ENCODE measurements at regions not wholly inside any gene's neighbourhood (a gene's known extent, or its start where the extent isn't known, plus 50 kb on each side); places are given as distances from the start of the nearest gene placed in this dataset.

DNA sequence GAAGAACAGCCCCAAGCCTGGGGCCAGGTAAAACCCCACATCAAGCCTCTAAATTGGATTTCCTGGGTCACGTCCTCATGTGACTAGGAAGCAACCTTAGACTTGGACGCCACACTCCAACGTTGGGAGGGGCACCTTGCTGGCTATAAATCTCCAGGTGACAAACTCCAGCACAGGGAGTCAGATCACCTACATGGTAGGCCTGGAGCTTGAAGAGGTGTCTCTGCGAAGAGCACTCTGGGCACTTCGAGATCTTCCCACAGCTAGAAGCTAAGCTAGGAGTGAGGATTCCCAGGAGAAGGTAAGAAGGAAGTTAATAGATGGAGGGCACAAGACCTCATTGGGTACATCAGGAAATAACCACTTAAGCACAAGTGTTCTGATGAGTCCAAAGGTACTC, 77.1 kb upstream of the GNAZ start:
- H2AK5ac ChIP-seq (ENCODE audit: low read length) = no peak overlapping the region
- no peak for DNase-seq
- H3K79me1 ChIP-seq (ENCODE audit: low read length) = no peaks in the 10 kb centered on the region
- H2BK5ac ChIP-seq (ENCODE audit: low read depth, low read length, poor library complexity) = no peak overlapping the region
- no peak overlapping the region for H2BK120ac ChIP-seq (ENCODE audit: insufficient read depth, low read length, poor library complexity)
- H3K18ac ChIP-seq (ENCODE audit: low read length) = no peak overlapping the region
- H4K12ac ChIP-seq (ENCODE audit: low read depth, low read length) = no peak overlapping the region
- no CpG with 5 or more reads among the region's 5 CpGs for WGBS (ENCODE audit: extremely low coverage, insufficient coverage, insufficient read length)
- no peak overlapping the region for H4K8ac ChIP-seq (ENCODE audit: low read depth, low read length)
- H3K4me1 ChIP-seq (ENCODE audit: control insufficient read depth in 1 of 2, insufficient read depth in 2 of 2, low read length in 2 of 2) = no peaks in the 10 kb centered on the region
- H3K27me3 ChIP-seq (ENCODE audit: insufficient read depth, low read length) = no peaks in the 10 kb centered on the region
- no peak overlapping the region for H2BK12ac ChIP-seq (ENCODE audit: low read length)
- no peak overlapping the region for H4K91ac ChIP-seq (ENCODE audit: low read depth, low read length)
- H3K27ac ChIP-seq (ENCODE audit: low read depth, low read length) = no peak overlapping the region
- H3K36me3 ChIP-seq (ENCODE audit: control insufficient read depth in 1 of 2, insufficient read depth in 2 of 2, low read length in 2 of 2) = no peaks in the 10 kb centered on the region
- H3K23ac ChIP-seq (ENCODE audit: low read length) = no peak overlapping the region
- H3K79me2 ChIP-seq (ENCODE audit: control insufficient read depth, insufficient read depth, low read length, poor library complexity) = no peaks in the 10 kb centered on the region
- no peak overlapping the region for H3K4me2 ChIP-seq (ENCODE audit: low read length)
- no peak overlapping the region for H3K14ac ChIP-seq (ENCODE audit: low read length)
- no peak overlapping the region for H3K9ac ChIP-seq (ENCODE audit: low read length)
- H2AFZ ChIP-seq (ENCODE audit: insufficient read depth, low read length, poor library complexity) = no peak overlapping the region
- no peak overlapping the region for H3K4ac ChIP-seq (ENCODE audit: low read depth, low read length)
- peaks cover 7% of the 10 kb centered on the region for H3K9me3 ChIP-seq (ENCODE audit: insufficient read depth, low read depth, low read length)
- H3K4me3 ChIP-seq (ENCODE audit: low read depth, low read length) = no peak overlapping the region

DNA sequence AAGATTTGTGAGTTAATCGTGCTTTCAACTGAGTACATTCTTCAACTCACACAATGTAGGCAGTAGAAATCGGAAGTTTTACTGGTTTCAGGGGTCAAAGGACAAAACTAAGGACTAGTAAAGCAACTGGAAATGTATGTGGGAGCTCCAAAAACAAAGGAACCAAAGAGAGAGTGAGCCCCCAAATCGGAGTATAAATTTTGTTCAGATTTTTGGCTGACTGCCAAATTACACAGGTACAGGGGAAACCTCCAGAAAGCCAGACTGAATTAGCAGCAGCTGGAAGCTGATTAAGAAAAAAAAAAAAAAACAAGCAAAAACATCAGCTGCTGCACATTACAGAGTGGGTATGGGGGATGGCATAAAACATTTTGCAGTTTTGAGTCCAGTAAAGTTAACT, 75.2 kb upstream of the GNAZ start:
- Histone ChIP-seq H3K4me3 (ENCODE audit: low read depth, low read length) (no peak overlapping the region), H2AK5ac (ENCODE audit: low read length) (no peak overlapping the region), H3K27ac (ENCODE audit: low read depth, low read length) (no peak overlapping the region), H3K79me1 (ENCODE audit: low read length) (no peaks in the 10 kb centered on the region), H3K4ac (ENCODE audit: low read depth, low read length) (no peak overlapping the region), H3K18ac (ENCODE audit: low read length) (no peak overlapping the region), H3K4me1 (ENCODE audit: control insufficient read depth in 1 of 2, insufficient read depth in 2 of 2, low read length in 2 of 2) (no peaks in the 10 kb centered on the region), H3K23ac (ENCODE audit: low read length) (no peak overlapping the region), H3K36me3 (ENCODE audit: control insufficient read depth in 1 of 2, insufficient read depth in 2 of 2, low read length in 2 of 2) (no peaks in the 10 kb centered on the region), H4K8ac (ENCODE audit: low read depth, low read length) (no peak overlapping the region), H3K9ac (ENCODE audit: low read length) (no peak overlapping the region), H2AFZ (ENCODE audit: insufficient read depth, low read length, poor library complexity) (no peak overlapping the region), H3K14ac (ENCODE audit: low read length) (no peak overlapping the region), H2BK120ac (ENCODE audit: insufficient read depth, low read length, poor library complexity) (no peak overlapping the region), H3K27me3 (ENCODE audit: insufficient read depth, low read length) (no peaks in the 10 kb centered on the region), H4K12ac (ENCODE audit: low read depth, low read length) (no peak overlapping the region), H3K9me3 (ENCODE audit: insufficient read depth, low read depth, low read length) (peaks cover 7% of the 10 kb centered on the region), H3K4me2 (ENCODE audit: low read length) (no peak overlapping the region), H3K79me2 (ENCODE audit: control insufficient read depth, insufficient read depth, low read length, poor library complexity) (no peaks in the 10 kb centered on the region), H2BK12ac (ENCODE audit: low read length) (no peak overlapping the region), H4K91ac (ENCODE audit: low read depth, low read length) (no peak overlapping the region), H2BK5ac (ENCODE audit: low read depth, low read length, poor library complexity) (no peak overlapping the region)
- no CpG with 5 or more reads among the region's 3 CpGs for WGBS (ENCODE audit: extremely low coverage, insufficient coverage, insufficient read length)
- no peak for DNase-seq

DNA sequence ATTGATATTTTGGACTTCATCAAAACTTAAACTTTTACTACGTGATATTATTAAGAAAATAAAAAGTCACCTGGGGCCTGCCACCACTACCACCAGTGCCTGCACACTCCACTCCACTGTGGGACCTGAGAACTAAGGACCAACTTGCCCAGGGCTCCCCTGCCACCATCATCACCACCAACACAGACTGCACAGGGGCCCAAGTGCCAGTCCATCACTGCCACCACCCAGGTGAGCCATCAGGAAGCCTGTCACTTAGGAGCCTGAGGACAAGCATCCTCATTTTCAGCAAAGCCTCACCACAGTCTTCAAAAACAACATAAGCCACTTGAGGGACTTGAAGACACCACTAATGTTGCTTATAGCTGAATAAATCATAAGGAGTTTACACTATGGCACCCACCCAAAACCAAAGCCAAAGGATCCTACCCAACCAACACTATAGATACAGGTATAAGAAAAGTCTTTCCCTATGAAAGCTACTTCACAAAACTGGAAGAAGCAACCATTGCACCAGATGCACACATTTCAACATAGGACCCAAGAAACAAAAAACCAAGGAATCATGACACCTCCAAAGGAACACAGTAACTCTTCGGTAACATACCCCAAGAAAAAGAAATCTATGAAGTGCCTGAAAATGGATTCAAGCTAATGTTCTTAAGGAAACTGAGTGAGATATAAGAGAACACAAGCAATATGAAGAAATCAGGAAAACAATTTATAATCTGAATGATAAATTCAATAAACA, 73.6 kb upstream of the GNAZ start:
- H3K27me3 ChIP-seq (ENCODE audit: insufficient read depth, low read length) = no peaks in the 10 kb centered on the region
- H3K4me3 ChIP-seq (ENCODE audit: low read depth, low read length) = no peak overlapping the region
- H3K4ac ChIP-seq (ENCODE audit: low read depth, low read length) = no peak overlapping the region

DNA sequence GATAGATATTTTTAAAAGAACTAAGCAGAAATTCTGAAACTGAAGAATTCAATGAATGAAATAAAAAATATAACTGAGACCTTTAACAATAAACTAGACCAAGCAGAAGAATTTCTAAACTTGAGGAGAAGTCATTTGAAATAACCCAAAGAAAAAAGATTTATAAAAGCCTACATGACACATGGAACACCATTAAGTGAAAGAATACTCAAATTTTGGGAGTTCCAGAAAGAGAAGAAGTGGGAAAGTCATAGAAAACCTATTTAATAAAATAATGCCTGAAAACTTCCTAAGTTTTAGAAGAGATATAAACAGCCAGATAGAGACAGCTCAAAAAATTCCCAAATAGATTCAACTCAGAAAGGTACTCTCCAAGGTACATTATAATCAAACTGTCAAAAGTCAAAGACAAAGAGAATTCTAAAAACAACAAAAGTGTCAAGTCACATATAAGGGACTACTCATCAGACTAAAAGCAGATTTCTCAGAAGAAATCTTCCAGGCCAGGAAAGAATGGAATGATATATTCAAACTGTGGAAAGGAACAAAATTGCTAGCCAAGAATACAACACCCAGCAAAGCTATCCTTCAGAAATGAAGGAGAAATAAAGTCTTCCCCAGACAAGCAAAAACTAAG, 72.9 kb upstream of the GNAZ start:
- H3K14ac ChIP-seq (ENCODE audit: low read length) = no peak overlapping the region
- H3K4ac ChIP-seq (ENCODE audit: low read depth, low read length) = no peak overlapping the region
- no peak overlapping the region for H4K8ac ChIP-seq (ENCODE audit: low read depth, low read length)
- no peaks in the 10 kb centered on the region for H3K79me1 ChIP-seq (ENCODE audit: low read length)
- no peak overlapping the region for H2AFZ ChIP-seq (ENCODE audit: insufficient read depth, low read length, poor library complexity)
- no peak for DNase-seq
- H2BK12ac ChIP-seq (ENCODE audit: low read length) = no peak overlapping the region
- no peak overlapping the region for H3K4me3 ChIP-seq (ENCODE audit: low read depth, low read length)
- H3K23ac ChIP-seq (ENCODE audit: low read length) = no peak overlapping the region
- H3K18ac ChIP-seq (ENCODE audit: low read length) = no peak overlapping the region
- no peaks in the 10 kb centered on the region for H3K27me3 ChIP-seq (ENCODE audit: insufficient read depth, low read length)
- H2BK120ac ChIP-seq (ENCODE audit: insufficient read depth, low read length, poor library complexity) = no peak overlapping the region
- H3K9ac ChIP-seq (ENCODE audit: low read length) = no peak overlapping the region
- H3K9me3 ChIP-seq (ENCODE audit: insufficient read depth, low read depth, low read length) = peaks cover 13% of the 10 kb centered on the region
- H3K36me3 ChIP-seq (ENCODE audit: control insufficient read depth in 1 of 2, insufficient read depth in 2 of 2, low read length in 2 of 2) = no peaks in the 10 kb centered on the region
- H3K4me1 ChIP-seq (ENCODE audit: control insufficient read depth in 1 of 2, insufficient read depth in 2 of 2, low read length in 2 of 2) = no peaks in the 10 kb centered on the region
- H4K12ac ChIP-seq (ENCODE audit: low read depth, low read length) = no peak overlapping the region
- no peak overlapping the region for H3K4me2 ChIP-seq (ENCODE audit: low read length)
- H3K27ac ChIP-seq (ENCODE audit: low read depth, low read length) = no peak overlapping the region
- no peak overlapping the region for H4K91ac ChIP-seq (ENCODE audit: low read depth, low read length)
- H2BK5ac ChIP-seq (ENCODE audit: low read depth, low read length, poor library complexity) = no peak overlapping the region
- H2AK5ac ChIP-seq (ENCODE audit: low read length) = no peak overlapping the region
- H3K79me2 ChIP-seq (ENCODE audit: control insufficient read depth, insufficient read depth, low read length, poor library complexity) = no peaks in the 10 kb centered on the region

More for the DNA sequence above, 73.6 kb upstream of the GNAZ start:
- H3K14ac ChIP-seq (ENCODE audit: low read length) = no peak overlapping the region
- H3K9me3 ChIP-seq (ENCODE audit: insufficient read depth, low read depth, low read length) = peaks cover 13% of the 10 kb centered on the region
- H2BK12ac ChIP-seq (ENCODE audit: low read length) = no peak overlapping the region
- no peak overlapping the region for H3K4me2 ChIP-seq (ENCODE audit: low read length)
- no peak overlapping the region for H3K9ac ChIP-seq (ENCODE audit: low read length)
- H2BK120ac ChIP-seq (ENCODE audit: insufficient read depth, low read length, poor library complexity) = no peak overlapping the region
- no peaks in the 10 kb centered on the region for H3K79me1 ChIP-seq (ENCODE audit: low read length)
- no peak for DNase-seq
- no peaks in the 10 kb centered on the region for H3K79me2 ChIP-seq (ENCODE audit: control insufficient read depth, insufficient read depth, low read length, poor library complexity)
- no peaks in the 10 kb centered on the region for H3K36me3 ChIP-seq (ENCODE audit: control insufficient read depth in 1 of 2, insufficient read depth in 2 of 2, low read length in 2 of 2)
- no peak overlapping the region for H3K23ac ChIP-seq (ENCODE audit: low read length)
- H3K4me1 ChIP-seq (ENCODE audit: control insufficient read depth in 1 of 2, insufficient read depth in 2 of 2, low read length in 2 of 2) = no peaks in the 10 kb centered on the region
- H4K91ac ChIP-seq (ENCODE audit: low read depth, low read length) = no peak overlapping the region
- H3K18ac ChIP-seq (ENCODE audit: low read length) = no peak overlapping the region
- WGBS (ENCODE audit: extremely low coverage, insufficient coverage, insufficient read length) = no CpG with 5 or more reads among the region's 2 CpGs
- no peak overlapping the region for H3K27ac ChIP-seq (ENCODE audit: low read depth, low read length)
- no peak overlapping the region for H2BK5ac ChIP-seq (ENCODE audit: low read depth, low read length, poor library complexity)
- no peak overlapping the region for H2AK5ac ChIP-seq (ENCODE audit: low read length)
- no peak overlapping the region for H4K12ac ChIP-seq (ENCODE audit: low read depth, low read length)
- no peak overlapping the region for H2AFZ ChIP-seq (ENCODE audit: insufficient read depth, low read length, poor library complexity)
- H4K8ac ChIP-seq (ENCODE audit: low read depth, low read length) = no peak overlapping the region

Data from trophoblast cell (in vitro differentiated cells and primary cell).